GM18858 (cell line): ENCODE measurements at regions not wholly inside any gene's neighbourhood (a gene's known extent, or its start where the extent isn't known, plus 50 kb on each side); places are given as distances from the start of the nearest gene placed in this dataset.
"Not testable (repeated sequence)": the region's sequence is repeated elsewhere in the genome, so short reads cannot be mapped to it uniquely, and the experiment has no call there.

Experiments used
- ATAC-seq: cut with Tn5 transposase; IDR thresholded peaks from one replicate; pipeline ENCODE4 v1.9.1; 2021; ENCODE audit not compliant: unreplicated experiment

DNA sequence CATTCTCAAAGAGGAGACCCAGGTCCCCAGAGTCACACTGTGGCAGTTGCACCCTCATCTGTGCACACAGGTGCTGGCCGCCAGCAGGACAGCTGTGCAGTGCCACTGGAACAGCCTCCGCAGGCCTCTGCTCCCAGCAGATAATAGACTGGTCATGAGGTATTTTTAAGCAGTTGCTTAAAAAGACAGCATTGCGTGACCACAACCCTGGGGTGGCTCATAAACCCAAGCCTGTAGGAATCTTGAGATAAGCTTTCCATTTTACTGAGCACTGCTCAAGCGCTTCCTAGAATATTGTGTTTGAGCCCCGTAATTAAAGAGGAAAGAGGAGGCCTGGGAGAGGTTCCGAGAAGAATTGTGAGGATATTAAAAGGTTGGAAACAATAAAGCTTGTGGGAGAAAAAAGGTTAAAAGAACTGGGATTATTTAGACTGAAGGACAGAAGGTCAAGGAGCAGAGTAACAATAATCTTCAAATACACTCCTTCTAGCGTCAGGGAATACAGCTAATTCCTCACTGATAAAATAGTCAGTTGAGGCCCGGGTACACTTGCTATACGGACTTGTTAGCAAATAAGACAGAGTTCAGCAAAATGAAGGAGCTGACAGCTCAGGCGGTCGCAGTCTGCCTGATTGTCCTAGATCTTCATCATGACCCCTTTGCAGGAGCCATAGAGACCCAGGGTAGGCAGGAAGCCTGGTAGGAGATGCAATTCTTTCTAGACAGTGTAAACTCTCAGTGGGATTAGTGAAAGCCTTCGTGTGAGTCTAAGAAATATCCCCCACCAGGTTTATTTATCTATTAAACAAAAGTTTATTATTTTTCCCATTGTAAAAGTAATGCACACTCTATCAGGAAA lies 86.2 kb upstream of the KIT start:
- ATAC-seq: no peak

DNA sequence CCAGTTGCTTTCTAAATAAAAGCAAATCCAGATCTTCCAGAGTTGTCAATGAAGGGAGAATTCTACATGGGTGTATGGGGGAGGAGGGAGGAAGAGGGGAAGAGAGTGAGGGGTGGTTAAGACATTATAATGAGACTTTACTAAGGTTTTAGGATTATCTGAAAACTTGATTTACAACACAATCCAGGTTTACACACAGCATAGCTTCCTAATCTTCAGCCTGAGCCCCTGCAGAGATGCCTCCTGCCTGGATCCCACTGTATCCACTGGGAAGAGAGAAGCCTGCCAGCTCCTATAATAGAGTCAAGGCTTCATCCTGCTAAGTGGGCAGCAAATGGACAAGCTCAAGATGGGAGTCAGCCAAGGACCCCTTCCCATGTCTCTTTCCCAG lies 85.6 kb upstream of the KIT start:
- ATAC-seq: no peak

DNA sequence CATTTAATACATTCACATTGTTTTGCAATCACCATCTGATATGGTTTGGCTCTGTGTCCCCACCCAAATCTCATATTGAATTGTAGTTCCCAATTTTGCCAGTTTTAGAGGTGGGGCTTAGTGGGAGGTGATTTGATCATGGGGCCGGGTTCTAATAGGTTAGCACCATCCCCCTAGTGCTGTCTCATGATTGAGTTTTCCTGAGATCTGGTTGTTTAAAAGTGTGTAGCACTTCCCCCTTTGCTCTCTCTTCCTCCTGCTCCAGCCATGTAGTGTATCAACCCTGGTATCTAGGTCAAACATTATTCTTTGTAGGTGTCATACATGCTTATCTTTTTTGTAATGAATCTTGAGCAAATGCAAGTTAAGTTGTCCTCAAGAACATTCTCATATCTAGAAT lies 83.3 kb upstream of the KIT start:
- no peak for ATAC-seq

DNA sequence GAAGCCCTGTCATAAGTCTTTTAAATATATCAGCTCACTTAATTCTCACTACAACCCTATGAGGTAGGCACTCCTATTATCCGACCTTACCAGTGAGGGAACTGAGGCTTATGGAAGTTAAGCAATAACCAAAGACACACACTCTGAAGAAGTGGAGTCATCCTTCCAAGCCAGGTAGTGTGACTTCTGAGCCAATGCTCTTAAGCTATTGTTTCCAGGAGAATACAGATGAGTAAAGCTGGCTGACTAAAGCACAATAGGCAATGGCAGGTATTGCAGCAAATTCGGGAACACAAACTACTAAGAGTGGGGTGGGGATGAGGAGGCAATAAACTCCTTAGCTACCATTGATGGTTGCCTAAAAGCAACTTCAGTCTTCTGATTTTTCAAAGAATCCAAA lies 81.8 kb upstream of the KIT start:
- no peak for ATAC-seq

DNA sequence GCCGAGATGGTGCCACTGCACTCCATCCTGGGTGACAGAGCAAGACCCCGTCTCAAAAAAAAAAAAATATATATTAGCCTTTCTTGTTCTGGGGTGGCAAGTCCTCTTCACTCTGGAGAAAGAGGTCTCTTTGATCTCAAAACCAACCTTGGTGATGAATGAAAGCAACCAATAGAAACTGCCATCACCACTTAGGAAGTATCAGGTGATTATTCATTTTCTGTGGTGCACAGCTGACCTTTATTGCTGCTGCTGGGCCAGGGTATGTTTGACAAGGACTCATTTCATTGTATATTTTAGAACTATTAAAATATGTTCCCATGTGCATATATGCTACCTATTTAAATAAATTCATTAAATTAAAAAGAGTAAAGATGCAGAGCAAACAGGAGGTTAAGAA lies 76.0 kb upstream of the KIT start:
- no peak for ATAC-seq

GRCh38 chr4:54585321-54586000 lies 72.3 kb upstream of the KIT start:
- no peak for ATAC-seq

- ATAC-seq: no peak
Observed at GRCh38 chr4:54586320-54586955, 71.3 kb upstream of the KIT start.

- no peak for ATAC-seq
Observed at GRCh38 chr4:54587107-54587891, 70.5 kb upstream of the KIT start.

GRCh38 chr4:54588404-54588803 lies 69.4 kb upstream of the KIT start:
- ATAC-seq: no peak

GRCh38 chr4:54589586-54589985 lies 68.2 kb upstream of the KIT start:
- no peak for ATAC-seq

DNA sequence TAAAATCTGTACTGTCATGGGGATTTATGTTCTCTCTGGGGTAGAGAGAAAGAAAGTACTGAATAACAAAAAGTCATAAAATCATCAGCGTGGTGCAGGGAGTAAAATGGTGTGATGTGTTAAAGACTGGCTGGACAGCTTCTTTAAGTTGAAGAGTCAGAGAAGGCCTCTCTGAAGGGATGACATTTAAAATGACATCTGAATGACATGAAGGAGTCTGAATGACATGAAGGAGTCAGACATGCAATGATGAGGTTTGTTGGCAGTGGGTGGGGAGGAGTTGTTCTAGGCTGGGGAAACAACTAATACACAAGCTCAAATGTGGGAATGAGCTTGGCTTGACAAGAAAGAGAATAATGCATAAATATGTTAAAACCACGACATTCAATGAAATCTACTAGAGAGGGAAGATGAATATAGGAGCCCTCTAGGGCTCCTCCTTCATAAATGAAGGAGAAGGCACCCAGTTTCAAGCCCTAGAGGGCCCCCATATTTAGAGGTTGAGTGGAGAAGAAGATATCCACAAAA lies 63.9 kb upstream of the KIT start:
- ATAC-seq: no peak

DNA sequence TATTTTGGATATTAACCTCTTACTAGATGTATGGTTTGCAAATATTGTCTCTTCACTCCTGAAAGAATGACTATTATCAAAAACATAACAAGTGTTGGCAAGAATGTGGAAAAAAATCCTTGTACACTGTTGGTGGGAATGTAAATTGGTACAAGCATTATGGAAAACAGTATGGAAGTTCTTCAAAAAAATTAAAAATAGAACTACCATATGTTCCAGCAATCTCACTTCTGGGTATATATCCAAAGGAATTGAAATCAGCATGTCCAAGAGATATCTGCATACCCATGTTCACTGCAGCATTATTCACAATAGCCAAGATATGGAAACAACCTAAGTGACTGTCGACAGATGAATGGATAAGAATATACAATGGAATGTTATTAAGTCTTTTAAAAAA lies 61.6 kb upstream of the KIT start:
- no peak for ATAC-seq

DNA sequence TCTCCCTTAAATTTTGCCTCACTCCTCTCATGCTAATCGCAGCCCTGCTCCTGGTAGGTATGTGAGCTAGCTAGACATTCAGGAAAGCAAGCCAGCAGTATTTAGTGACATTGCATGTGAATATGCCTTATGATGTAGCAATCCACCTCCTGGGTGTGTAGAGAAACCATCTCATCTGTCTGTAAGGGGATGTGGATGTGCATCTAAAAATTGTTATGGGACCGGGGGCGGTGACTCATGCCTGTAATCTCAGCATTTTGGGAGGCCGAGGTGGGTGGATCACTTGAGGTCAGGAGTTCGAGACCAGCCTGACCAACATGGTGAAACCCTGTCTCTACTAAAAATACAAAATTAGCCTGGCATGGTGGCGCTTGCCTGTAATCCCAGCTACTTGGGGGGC lies 60.1 kb upstream of the KIT start:
- ATAC-seq: not testable (repeated sequence)

DNA sequence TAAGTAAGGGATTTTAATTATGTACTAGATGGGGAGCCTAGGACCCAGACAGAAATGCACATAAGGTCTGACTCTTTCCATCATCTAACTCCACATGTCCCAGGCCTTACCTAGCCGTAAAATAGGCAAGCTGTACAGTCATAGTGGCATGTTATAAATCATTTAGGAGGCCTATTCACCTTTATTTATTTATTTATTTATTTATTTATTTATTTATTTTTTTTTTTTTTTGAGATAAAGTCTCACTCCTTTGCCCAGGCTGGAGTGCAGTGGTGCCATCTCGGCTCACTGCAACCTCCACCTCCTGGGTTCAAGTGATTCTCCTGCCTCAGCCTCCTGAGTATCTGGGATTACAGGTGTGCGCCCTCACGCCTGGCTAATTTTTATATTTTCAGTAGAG lies 55.6 kb upstream of the KIT start:
- not testable (repeated sequence) for ATAC-seq

DNA sequence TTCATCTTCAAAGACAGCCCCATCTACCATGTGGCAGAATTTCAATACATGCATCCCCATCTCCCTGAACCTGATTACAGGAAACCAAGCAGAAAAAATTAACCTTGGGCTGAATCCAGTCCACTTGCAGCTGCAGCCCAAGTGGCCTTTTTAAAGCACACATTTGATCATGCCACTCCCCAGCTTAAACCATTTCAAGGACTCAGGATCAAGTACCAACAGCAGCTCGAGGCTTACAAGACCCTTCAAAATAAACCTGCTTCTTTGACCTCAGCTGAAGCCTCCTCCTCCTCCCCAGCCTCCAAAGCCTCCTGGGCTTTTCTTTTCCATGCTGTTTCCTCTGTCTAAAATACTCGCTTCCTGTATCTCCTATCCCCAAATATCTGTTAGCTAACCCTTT lies 50.7 kb upstream of the KIT start:
- ATAC-seq: no peak

- ATAC-seq: no peak
Observed at GRCh38 chr4:54607521-54607920, 50.2 kb upstream of the KIT start.
